H1 (cell line): ENCODE measurements at regions not wholly inside any gene's neighbourhood (a gene's known extent, or its start where the extent isn't known, plus 50 kb on each side); places are given as distances from the start of the nearest gene placed in this dataset.

ENCODE experiments used
- CTCF ChIA-PET: fragments of 300-600 bp; sonication (Branson Sonifier 250); formaldehyde crosslinking; loops from one replicate; lab custom pipeline; 2021; ENCODE audit not compliant: partially characterized antibody; lab: Charles Lee
- POLR2A ChIA-PET: fragments of 300-600 bp; sonication (Branson Sonifier 250); formaldehyde crosslinking; loops from one replicate; lab custom pipeline; 2021; ENCODE audit warnings: inconsistent platforms; ENCODE audit not compliant: partially characterized antibody; lab: Charles Lee
- DNase-seq, 2 experiments: peaks; one replicate each; pipeline versions ENCODE4 v3.0.0 to v3.0.0-alpha.2; 2010 to 2022; ENCODE audit warnings: low spot score in 2 of 2, low read depth in 1 of 2, mixed read lengths in 1 of 2
- FAIRE-seq: peaks from 2 replicates; lab custom pipeline; 2011; peaks lifted over from hg19 to GRCh38; lab: Jason Lieb, UNC
- H2AFZ ChIP-seq: 2 replicates; pipeline ENCODE4 v1.8.1; 2012; ENCODE audit warnings: low read length, inconsistent platforms
- H2AK5ac ChIP-seq: 2 replicates; pipeline ENCODE4 v1.6.1; 2013; ENCODE audit warnings: low read depth, low read length
- H2BK120ac ChIP-seq: replicated peaks from 2 replicates; pipeline ENCODE3; 2013; ENCODE audit warnings: low read depth, low read length, inconsistent platforms
- H2BK12ac ChIP-seq: 2 replicates; pipeline ENCODE4 v1.6.1; 2013; ENCODE audit warnings: low read depth, low read length
- H2BK15ac ChIP-seq: 2 replicates; pipeline ENCODE4 v1.6.1; 2013; ENCODE audit warnings: low read length
- H2BK20ac ChIP-seq: 2 replicates; pipeline ENCODE4 v1.6.1; 2013; ENCODE audit warnings: low read length
- H2BK5ac ChIP-seq: 2 replicates; pipeline ENCODE4 v1.6.1; 2013; ENCODE audit warnings: low read depth, low read length
- H3K14ac ChIP-seq: 2 replicates; pipeline ENCODE4 v1.6.1; 2013; ENCODE audit warnings: inconsistent platforms; ENCODE audit not compliant: insufficient read length
- H3K18ac ChIP-seq: 2 replicates; pipeline ENCODE4 v1.6.1; 2013; ENCODE audit warnings: low read length; ENCODE audit errors: extremely low read depth
- H3K23ac ChIP-seq: 2 replicates; pipeline ENCODE4 v1.6.1; 2013; ENCODE audit warnings: inconsistent platforms; ENCODE audit not compliant: insufficient read length
- H3K23me2 ChIP-seq: 2 replicates; pipeline ENCODE4 v1.6.1; 2013; ENCODE audit warnings: low read depth, low read length
- H3K27ac ChIP-seq: 2 replicates; pipeline ENCODE4 v1.6.1; 2011; ENCODE audit warnings: low read depth, low read length, inconsistent platforms
- H3K27me3 ChIP-seq, 4 experiments: replicated peaks in 1 of 4; 1 replicate in 1 of 4; 2 replicates in 3 of 4; pipeline versions ENCODE4 v1.6.1 to v1.8.1; 2011 to 2013; ENCODE audit warnings: low read length in 3 of 4, mild to moderate bottlenecking in 3 of 4, inconsistent platforms in 2 of 4, mixed read lengths in 2 of 4, moderate library complexity in 1 of 4; ENCODE audit not compliant: control insufficient read depth in 3 of 4, insufficient read depth in 3 of 4; ENCODE audit errors: extremely low read depth in 1 of 4
- H3K36me3 ChIP-seq, 4 experiments: 2 replicates each; pipeline versions ENCODE4 v1.6.1 to v1.8.1; 2011 to 2013; ENCODE audit warnings: mild to moderate bottlenecking in 4 of 4, low read length in 3 of 4, moderate library complexity in 2 of 4, control low read depth in 1 of 4, inconsistent platforms in 1 of 4; ENCODE audit not compliant: insufficient read depth in 4 of 4, control insufficient read depth in 2 of 4
- H3K4ac ChIP-seq: replicated peaks from 2 replicates; pipeline ENCODE3; 2013; ENCODE audit warnings: low read length, low read depth, mixed read lengths, inconsistent platforms; ENCODE audit not compliant: insufficient read length
- H3K4me1 ChIP-seq, 4 experiments: replicated peaks in 1 of 4; 1 replicate in 1 of 4; 2 replicates in 3 of 4; pipeline versions ENCODE4 v1.6.1 to v1.8.1; 2011 to 2013; ENCODE audit warnings: low read length in 3 of 4, inconsistent platforms in 2 of 4, mixed read lengths in 1 of 4; ENCODE audit not compliant: insufficient read depth in 4 of 4, control insufficient read depth in 3 of 4
- H3K4me2 ChIP-seq, 2 experiments: 2 replicates each; pipeline versions ENCODE4 v1.6.1 to v1.8.1; 2011 to 2013; ENCODE audit warnings: low read depth in 2 of 2, low read length in 2 of 2, control low read depth in 1 of 2, inconsistent platforms in 1 of 2, mild to moderate bottlenecking in 1 of 2; ENCODE audit not compliant: insufficient read depth in 1 of 2
- H3K4me3 ChIP-seq, 4 experiments: fragments of 200-600, 300-600 bp in 1 of 4; sonication (generic), shearing (Covaris generic), sonication (Bioruptor Twin) in 1 of 4; 2 replicates each; pipeline versions ENCODE4 v1.5.1 to v1.8.1; 2011 to 2016; ENCODE audit warnings: low read length in 4 of 4, low read depth in 3 of 4, control low read depth in 2 of 4, inconsistent platforms in 2 of 4, mild to moderate bottlenecking in 2 of 4, mixed read lengths in 1 of 4, moderate library complexity in 1 of 4; ENCODE audit not compliant: insufficient read depth in 2 of 4; ENCODE audit errors: extremely low read depth in 1 of 4
- H3K56ac ChIP-seq: replicated peaks from 2 replicates; pipeline ENCODE3; 2013; ENCODE audit warnings: low read depth, mild to moderate bottlenecking, mixed read lengths, low read length, inconsistent platforms; ENCODE audit not compliant: insufficient read length
- H3K79me1 ChIP-seq: 2 replicates; pipeline ENCODE4 v1.6.1; 2013; ENCODE audit warnings: low read depth, low read length, control low read depth
- H3K79me2 ChIP-seq, 2 experiments: 2 replicates each; pipeline versions ENCODE4 v1.6.1 to v1.8.1; 2012 to 2013; ENCODE audit warnings: low read length in 2 of 2, mild to moderate bottlenecking in 2 of 2, inconsistent platforms in 1 of 2; ENCODE audit not compliant: insufficient read depth in 2 of 2, control insufficient read depth in 1 of 2
- H3K9ac ChIP-seq, 4 experiments: replicated peaks in 1 of 4; 1 replicate in 1 of 4; 2 replicates in 3 of 4; pipeline versions ENCODE4 v1.6.1 to v1.8.1; 2011 to 2013; ENCODE audit warnings: low read depth in 3 of 4, low read length in 3 of 4, control low read depth in 2 of 4, mild to moderate bottlenecking in 2 of 4, moderate library complexity in 2 of 4, inconsistent platforms in 1 of 4; ENCODE audit errors: extremely low read depth in 1 of 4
- H3K9me3 ChIP-seq, 2 experiments: 2 replicates each; pipeline versions ENCODE4 v1.6.1 to v1.8.1; 2012 to 2013; ENCODE audit warnings: mild to moderate bottlenecking in 2 of 2, moderate library complexity in 2 of 2, control low read depth in 1 of 2, inconsistent platforms in 1 of 2, low read depth in 1 of 2, low read length in 1 of 2, mixed read lengths in 1 of 2; ENCODE audit not compliant: insufficient read depth in 2 of 2
- H4K20me1 ChIP-seq, 2 experiments: replicated peaks in 1 of 2; 2 replicates each; pipeline versions ENCODE3 to v1.8.1; 2011 to 2013; ENCODE audit warnings: inconsistent platforms in 2 of 2, low read length in 2 of 2, mild to moderate bottlenecking in 1 of 2; ENCODE audit not compliant: insufficient read depth in 2 of 2, control insufficient read depth in 1 of 2
- H4K5ac ChIP-seq: 2 replicates; pipeline ENCODE4 v1.6.1; 2013; ENCODE audit warnings: low read length, low read depth, mixed read lengths, inconsistent platforms; ENCODE audit not compliant: insufficient read length
- H4K8ac ChIP-seq: 2 replicates; pipeline ENCODE4 v1.8.0; 2013; ENCODE audit warnings: mild to moderate bottlenecking, moderate library complexity, low read length, inconsistent platforms; ENCODE audit not compliant: insufficient read depth; ENCODE audit errors: extremely low read depth
- H4K91ac ChIP-seq: replicated peaks from 2 replicates; pipeline ENCODE3; 2013; ENCODE audit warnings: low read length, mixed read lengths, inconsistent platforms; ENCODE audit not compliant: insufficient read length
- BCL11A ChIP-seq, 2 experiments: IDR thresholded peaks; one replicate each; pipeline ENCODE4 v1.6.1; 2011; ENCODE audit warnings: low read depth in 2 of 2, low read length in 2 of 2, mild to moderate bottlenecking in 2 of 2
- GABPA ChIP-seq: IDR thresholded peaks from 2 replicates; pipeline ENCODE4 v1.6.1; 2011; ENCODE audit warnings: mild to moderate bottlenecking, low read length, moderate library complexity, borderline replicate concordance; ENCODE audit not compliant: insufficient read depth
- HDAC2 ChIP-seq, 2 experiments: fragments of 300-600 bp in 1 of 2; sonication (generic) in 1 of 2; IDR thresholded peaks; 2 replicates each; pipeline ENCODE4 v1.6.1; 2011 to 2012; ENCODE audit warnings: low read depth in 2 of 2, low read length in 2 of 2, mild to moderate bottlenecking in 2 of 2, moderate library complexity in 2 of 2, borderline replicate concordance in 1 of 2, inconsistent platforms in 1 of 2
- JUN ChIP-seq: IDR thresholded peaks from 2 replicates; pipeline ENCODE4 v1.6.1; 2011; ENCODE audit warnings: low read depth, mild to moderate bottlenecking, improper control_type of control experiment, low read length
- SIN3A ChIP-seq, 2 experiments: IDR thresholded peaks in 1 of 2; conservative IDR thresholded peaks in 1 of 2; 2 replicates each; pipeline ENCODE4 v1.6.1; 2011 to 2012; ENCODE audit warnings: low read length in 2 of 2, improper control_type of control experiment in 1 of 2, low read depth in 1 of 2, mild to moderate bottlenecking in 1 of 2
- SP1 ChIP-seq: IDR thresholded peaks from 2 replicates; pipeline ENCODE4 v1.6.1; 2011; ENCODE audit warnings: low read depth, low read length
- SP2 ChIP-seq: IDR thresholded peaks from 2 replicates; pipeline ENCODE4 v1.6.1; 2012; ENCODE audit warnings: mild to moderate bottlenecking, low read length, inconsistent platforms
- SP4 ChIP-seq: IDR thresholded peaks from 2 replicates; pipeline ENCODE4 v1.6.1; 2012; ENCODE audit warnings: low read length, inconsistent platforms
- TF ChIP-seq, protein P1 (sequence below): IDR thresholded peaks from 2 replicates; pipeline ENCODE4 v1.6.1; 2011; ENCODE audit warnings: low read depth, mild to moderate bottlenecking, low read length; ENCODE audit not compliant: insufficient read depth
- TF ChIP-seq, protein P2 (sequence below): IDR thresholded peaks from 2 replicates; pipeline ENCODE4 v1.6.1; 2011; ENCODE audit warnings: low read length, improper control_type of control experiment
- TF ChIP-seq, protein P3 (sequence below), 3 experiments: IDR thresholded peaks; 1 replicate in 2 of 3; 2 replicates in 1 of 3; pipeline versions ENCODE4 v1.5.1 to v1.6.1; 2011; ENCODE audit warnings: low read length in 3 of 3, mild to moderate bottlenecking in 3 of 3, inconsistent platforms in 2 of 3, low read depth in 1 of 3, moderate library complexity in 1 of 3; ENCODE audit not compliant: insufficient read depth in 1 of 3; ENCODE audit errors: control extremely low read depth in 1 of 3

DNA sequence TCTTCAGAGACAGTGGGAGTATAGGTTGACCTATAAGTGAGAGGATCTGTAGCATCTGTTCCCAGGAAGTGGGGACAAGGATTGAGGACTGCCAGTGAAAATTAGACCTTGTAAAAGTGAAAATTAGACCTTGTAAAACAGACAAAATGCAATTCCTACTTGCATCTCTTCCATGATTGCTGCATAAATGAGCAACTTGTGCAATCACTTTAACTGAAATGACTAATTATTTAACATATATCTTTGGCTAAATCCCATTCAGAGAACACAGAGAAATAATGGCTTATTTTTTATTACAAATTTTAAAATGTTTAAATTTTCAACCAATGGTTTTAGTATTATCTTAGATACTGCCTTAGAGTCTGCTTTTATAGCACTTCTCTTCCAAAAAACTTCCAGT, 67.2 kb upstream of the NABP1 start:
- H3K4ac ChIP-seq, result no peak overlapping the region
- H2BK5ac ChIP-seq, result no peak overlapping the region
- H3K79me1 ChIP-seq, result no peaks in the 10 kb centered on the region
- H3K27ac ChIP-seq, result no peak overlapping the region
- H3K18ac ChIP-seq, result no peak overlapping the region
- H3K36me3 ChIP-seq, result no peaks in the 10 kb centered on the region
- H2BK12ac ChIP-seq, result no peak overlapping the region
- no peak overlapping the region for H3K4me2 ChIP-seq
- no peaks in the 10 kb centered on the region for H3K4me1 ChIP-seq
- no peak overlapping the region for H2BK15ac ChIP-seq
- CTCF ChIA-PET, result no interaction called here
- no peak overlapping the region for H2BK20ac ChIP-seq
- H3K14ac ChIP-seq, result no peak overlapping the region
- H3K23me2 ChIP-seq, result no peaks in the 10 kb centered on the region; the same call in 1 of the 2 replicates
- H3K4me3 ChIP-seq, result no peak overlapping the region
- no peak overlapping the region for H4K8ac ChIP-seq
- H2BK120ac ChIP-seq, result no peak overlapping the region
- H3K56ac ChIP-seq, result no peak overlapping the region
- H2AK5ac ChIP-seq, result no peak overlapping the region
- H3K9me3 ChIP-seq, result no peaks in the 10 kb centered on the region
- no peak for FAIRE-seq
- POLR2A ChIA-PET, result no interaction called here
- H3K23ac ChIP-seq, result no peak overlapping the region
- H2AFZ ChIP-seq, result no peak overlapping the region
- no peak overlapping the region for H3K9ac ChIP-seq
- no peaks in the 10 kb centered on the region for H3K27me3 ChIP-seq
- H3K79me2 ChIP-seq, result no peaks in the 10 kb centered on the region
- no peak for DNase-seq
- H4K91ac ChIP-seq, result no peak overlapping the region
- no peaks in the 10 kb centered on the region for H4K20me1 ChIP-seq
- no peak overlapping the region for H4K5ac ChIP-seq
- TF ChIP-seq JUN (no peak), HDAC2 (IDR thresholded peaks at IDR 0.05; ENCODE audit: borderline replicate concordance in 1 of 2, low read depth in 2 of 2, low read length in 2 of 2) (no peak), SP4 (no peak), SIN3A (conservative IDR thresholded peaks at IDR 0.05 in 1 of 2, IDR thresholded peaks at IDR 0.05 in 1 of 2; ENCODE audit: low read depth in 1 of 2, low read length in 2 of 2) (no peak), SP1 (no peak), BCL11A (IDR thresholded peaks at IDR 0.05; ENCODE audit: low read depth in 2 of 2, low read length in 2 of 2) (no peak), GABPA (no peak), SP2 (no peak)
- TF ChIP-seq, protein P1, sequence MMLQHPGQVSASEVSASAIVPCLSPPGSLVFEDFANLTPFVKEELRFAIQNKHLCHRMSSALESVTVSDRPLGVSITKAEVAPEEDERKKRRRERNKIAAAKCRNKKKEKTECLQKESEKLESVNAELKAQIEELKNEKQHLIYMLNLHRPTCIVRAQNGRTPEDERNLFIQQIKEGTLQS, result no peak
- TF ChIP-seq, protein P2, sequence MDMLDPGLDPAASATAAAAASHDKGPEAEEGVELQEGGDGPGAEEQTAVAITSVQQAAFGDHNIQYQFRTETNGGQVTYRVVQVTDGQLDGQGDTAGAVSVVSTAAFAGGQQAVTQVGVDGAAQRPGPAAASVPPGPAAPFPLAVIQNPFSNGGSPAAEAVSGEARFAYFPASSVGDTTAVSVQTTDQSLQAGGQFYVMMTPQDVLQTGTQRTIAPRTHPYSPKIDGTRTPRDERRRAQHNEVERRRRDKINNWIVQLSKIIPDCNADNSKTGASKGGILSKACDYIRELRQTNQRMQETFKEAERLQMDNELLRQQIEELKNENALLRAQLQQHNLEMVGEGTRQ, result no peak
- TF ChIP-seq, protein P3, sequence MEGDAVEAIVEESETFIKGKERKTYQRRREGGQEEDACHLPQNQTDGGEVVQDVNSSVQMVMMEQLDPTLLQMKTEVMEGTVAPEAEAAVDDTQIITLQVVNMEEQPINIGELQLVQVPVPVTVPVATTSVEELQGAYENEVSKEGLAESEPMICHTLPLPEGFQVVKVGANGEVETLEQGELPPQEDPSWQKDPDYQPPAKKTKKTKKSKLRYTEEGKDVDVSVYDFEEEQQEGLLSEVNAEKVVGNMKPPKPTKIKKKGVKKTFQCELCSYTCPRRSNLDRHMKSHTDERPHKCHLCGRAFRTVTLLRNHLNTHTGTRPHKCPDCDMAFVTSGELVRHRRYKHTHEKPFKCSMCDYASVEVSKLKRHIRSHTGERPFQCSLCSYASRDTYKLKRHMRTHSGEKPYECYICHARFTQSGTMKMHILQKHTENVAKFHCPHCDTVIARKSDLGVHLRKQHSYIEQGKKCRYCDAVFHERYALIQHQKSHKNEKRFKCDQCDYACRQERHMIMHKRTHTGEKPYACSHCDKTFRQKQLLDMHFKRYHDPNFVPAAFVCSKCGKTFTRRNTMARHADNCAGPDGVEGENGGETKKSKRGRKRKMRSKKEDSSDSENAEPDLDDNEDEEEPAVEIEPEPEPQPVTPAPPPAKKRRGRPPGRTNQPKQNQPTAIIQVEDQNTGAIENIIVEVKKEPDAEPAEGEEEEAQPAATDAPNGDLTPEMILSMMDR (IDR thresholded peaks at IDR 0.05; ENCODE audit: control extremely low read depth in 1 of 3, insufficient read depth in 1 of 3, low read depth in 1 of 3, low read length in 3 of 3), result no peak
